GM13976 (cell line): ENCODE measurements at regions not wholly inside any gene's neighbourhood (a gene's known extent, or its start where the extent isn't known, plus 50 kb on each side); places are given as distances from the start of the nearest gene placed in this dataset.

Experiments
- DNase-seq: peaks from one replicate; pipeline ENCODE4 v3.0.0; 2012; ENCODE audit warnings: low spot score
- CTCF ChIP-seq: IDR thresholded peaks from 2 replicates; pipeline ENCODE4 v1.5.1; 2012; ENCODE audit warnings: borderline replicate concordance, mild to moderate bottlenecking; ENCODE audit not compliant: insufficient read depth; ENCODE audit errors: extremely low read depth, missing control alignments, control extremely low read depth
- in situ Hi-C: fragments of 300-500 bp; cut with MboI; formaldehyde crosslinking; loops from one replicate; pipeline ENCODE4 v1.12.0; 2022; ENCODE audit warnings: low sequenced_read_pairs, mixed read lengths, inconsistent platforms; ENCODE audit not compliant: unreplicated experiment

DNA sequence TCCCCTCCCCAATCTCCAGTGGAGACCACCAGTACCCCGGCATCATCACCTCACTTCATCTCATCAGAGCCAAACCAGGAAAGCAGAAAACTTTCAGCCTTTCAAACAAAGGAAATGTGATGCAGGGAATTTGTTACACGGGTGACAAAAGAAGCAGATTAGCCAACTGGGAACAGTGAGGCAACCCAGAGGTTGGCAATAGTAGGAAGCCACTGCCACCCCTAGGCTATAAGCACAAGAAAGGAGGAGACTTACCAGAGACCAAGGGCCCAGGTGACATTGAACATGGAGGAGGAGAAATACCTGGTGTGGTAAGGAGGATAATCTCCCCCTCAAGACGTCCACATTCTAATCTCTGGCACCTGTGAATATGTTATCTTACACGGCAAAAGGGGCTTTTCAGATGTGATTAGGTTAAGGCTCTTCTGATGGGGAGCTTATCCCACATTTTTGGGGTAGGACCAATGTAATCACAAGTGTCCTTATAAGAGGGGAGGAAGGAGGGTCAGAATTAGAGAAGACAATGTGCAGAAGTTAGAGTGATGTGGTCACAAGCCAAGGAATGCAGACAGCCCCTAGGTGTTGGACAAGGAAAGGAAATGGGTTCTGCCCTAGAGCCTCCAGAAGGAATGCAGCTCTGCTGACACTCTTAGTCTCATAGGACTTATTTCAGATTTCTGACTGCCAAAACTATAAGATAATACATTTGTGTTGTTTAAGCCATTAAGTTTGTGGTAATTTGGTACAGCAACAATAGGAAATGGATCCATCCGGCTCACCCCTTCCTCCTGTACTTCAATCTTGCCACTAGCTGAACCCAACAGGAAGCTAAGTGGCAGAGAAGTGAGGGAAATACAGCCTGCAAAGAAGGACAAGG lies 83.6 kb upstream of the VAV3 start:
- in situ Hi-C loops = no loop called here
- DNase-seq = no peak
- TF ChIP-seq CTCF = no peak

DNA sequence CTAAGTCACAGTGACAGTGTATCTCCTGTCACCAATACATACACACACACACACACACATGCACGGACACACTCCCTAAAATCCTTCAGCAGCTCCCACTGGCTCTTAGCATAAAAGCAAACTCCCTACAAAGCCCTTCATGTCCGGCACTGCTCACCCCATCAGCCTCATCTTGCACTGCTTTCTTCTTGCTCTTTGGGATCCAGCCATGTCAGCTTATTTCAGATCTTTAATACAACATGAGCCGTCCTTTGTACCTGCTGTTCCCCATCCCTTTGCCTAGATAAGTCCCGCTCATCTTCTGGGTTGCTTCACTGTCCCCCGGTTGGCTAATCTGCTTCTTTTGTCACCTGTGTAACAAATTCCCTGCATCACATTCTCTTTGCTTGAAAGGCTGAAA lies 82.1 kb upstream of the VAV3 start:
- in situ Hi-C loops = no loop called here
- TF ChIP-seq CTCF = no peak
- DNase-seq = no peak

DNA sequence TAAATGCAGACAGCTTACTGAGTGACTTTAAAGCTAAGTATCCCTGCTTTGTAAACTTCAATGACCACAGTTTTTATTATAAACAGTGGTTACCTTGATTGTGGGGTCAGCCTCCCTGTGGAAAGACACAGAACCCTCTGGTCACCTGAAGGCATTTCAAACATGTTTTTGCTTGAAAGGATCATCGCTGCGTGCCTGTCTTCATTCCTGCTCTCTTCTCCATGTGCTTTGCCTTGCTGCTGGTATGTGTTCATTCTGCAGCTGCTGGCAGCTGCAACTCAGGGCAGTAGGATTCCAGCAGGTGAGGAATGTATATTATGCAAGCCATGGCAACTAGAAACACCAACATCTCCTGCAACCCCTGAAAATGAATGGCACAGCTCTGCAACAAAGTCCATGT lies 81.0 kb upstream of the VAV3 start:
- no peak for TF ChIP-seq CTCF
- in situ Hi-C loops = no loop called here
- no peak for DNase-seq

DNA sequence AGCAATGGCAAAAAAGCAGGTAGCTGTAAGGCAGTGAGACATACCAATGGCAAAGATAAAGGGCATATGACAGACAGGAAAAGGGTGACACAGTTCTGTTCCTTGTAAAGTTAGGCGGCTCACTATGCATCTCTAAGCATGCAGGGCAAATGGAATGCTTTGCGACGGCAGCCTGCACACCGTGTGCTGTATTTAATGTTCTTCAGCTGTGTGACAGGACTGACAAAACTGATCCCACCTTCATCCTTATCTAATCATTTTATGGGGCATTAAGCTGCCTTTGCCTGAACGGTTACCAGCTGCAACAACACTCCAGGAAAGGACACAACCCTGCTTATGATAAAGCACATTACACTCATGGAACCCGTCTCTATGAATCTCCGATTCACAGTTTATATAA lies 80.5 kb upstream of the VAV3 start:
- TF ChIP-seq CTCF = no peak
- DNase-seq = no peak
- in situ Hi-C loops = no loop called here

DNA sequence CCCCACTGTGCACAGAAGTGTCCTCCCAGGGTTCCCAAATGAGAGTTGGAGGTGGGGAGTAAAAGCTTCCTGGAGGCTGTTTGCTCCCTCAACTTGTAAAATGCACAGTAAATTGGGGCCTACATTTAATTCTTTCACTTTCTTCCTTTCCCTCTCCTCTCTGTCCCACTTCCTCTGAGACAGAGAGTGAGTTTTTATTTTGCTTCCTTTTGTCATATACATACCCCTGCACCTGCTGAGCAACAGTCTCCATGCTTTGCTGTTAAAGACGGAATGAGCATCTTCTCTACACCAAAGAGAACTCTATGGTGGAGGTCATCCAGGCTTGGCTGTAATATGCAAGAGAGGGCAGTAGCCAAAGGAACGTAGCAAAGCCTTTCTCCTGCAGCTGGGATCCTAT lies 79.3 kb upstream of the VAV3 start:
- no peak for DNase-seq
- TF ChIP-seq CTCF = no peak
- in situ Hi-C loops = no loop called here

DNA sequence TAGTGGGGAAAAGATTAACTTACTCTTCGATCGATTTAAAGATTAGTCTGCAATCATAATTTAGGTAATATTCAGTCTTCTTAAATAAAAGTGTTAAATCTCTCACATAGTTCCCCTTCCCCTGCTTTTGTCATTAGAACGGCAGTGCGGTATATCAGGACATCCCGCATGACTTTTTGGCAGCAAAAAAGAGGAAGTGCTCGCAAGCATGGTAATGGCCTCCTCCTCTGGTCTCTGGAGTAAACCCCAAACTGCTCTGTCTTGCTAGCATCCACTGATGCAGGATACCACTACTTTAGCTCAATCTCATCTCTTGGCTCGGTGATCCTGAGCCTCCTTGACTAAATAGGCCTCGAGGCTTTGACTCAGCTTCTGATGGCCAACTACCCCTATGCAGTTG lies 78.7 kb upstream of the VAV3 start:
- in situ Hi-C loops = no loop called here
- peak; percentile 8 for DNase-seq
- no peak for TF ChIP-seq CTCF
